ENCODE measurements at regions not wholly inside any gene's neighbourhood (a gene's known extent, or its start where the extent isn't known, plus 50 kb on each side); places are given as distances from the start of the nearest gene placed in this dataset.
"Not testable (repeated sequence)": the region's sequence is repeated elsewhere in the genome, so short reads cannot be mapped to it uniquely, and the experiment has no call there.

DNA sequence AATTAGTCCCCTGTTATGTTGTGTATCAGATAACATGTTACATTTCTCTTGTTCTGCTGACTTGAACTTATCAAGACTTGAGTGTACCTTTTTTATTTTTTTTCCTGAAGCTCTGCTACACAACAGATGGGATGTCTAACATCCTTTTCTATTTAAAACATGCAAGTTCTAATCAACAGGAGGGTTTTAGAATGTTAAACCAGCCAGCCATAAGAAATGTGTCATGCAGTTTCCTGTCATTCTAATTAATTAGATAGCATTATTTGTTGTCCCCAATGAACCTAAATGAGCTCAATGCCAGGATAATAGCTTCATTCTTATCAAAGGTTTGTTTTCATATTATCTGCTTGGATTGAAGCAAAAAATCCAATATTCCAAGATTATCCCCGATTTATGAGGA lies 958.2 kb downstream of the PCDH7 start:
- DNase-seq = no peak

DNA sequence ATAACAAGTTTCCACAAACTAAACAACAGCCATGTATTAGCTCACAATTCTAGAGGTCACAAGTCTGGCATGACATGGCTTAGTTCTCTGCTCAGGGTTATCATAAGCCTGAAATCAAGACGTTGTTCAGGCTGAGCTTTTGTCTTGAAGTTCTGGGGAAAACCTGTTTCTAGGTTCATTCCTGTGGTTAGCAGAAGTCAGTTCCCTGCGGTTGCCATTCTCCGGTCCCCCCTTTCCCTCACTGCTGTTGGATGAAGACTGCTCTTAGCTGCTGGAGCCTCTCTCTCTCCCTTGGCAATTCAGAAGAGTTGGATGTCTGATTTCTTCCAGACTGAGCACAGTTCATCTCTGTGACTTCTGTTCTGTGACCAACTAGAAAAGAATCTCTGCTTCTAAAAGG lies 962.6 kb downstream of the PCDH7 start:
- DNase-seq = no peak

DNA sequence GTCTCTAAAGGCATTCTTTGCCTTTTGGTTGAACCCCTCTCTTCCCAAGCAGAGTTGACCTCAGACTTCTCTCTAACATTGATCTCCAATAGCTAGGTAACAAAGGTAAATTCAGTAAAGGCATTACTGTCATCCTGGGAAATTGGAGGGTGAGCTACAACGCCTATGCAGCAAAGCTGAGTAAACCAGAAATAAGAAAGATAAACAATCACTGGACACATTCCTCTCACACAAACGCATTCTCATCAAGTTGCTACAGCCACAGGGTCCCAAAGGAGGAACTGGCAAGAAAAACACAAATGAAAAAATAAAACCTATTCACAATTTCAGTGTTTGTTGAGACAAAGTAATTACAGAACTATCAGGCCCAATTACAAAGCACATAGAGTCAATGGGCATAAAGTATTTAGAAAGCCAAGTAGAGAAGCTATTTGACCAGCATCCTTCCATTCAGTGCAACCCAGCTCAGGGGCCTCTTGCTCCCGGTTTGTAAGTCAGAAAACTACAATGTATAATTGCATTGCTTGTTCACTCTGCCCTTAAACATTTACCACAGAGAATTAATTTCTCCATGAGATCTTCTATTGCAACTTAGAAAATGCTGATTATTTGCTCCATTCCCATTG lies 967.7 kb downstream of the PCDH7 start:
- no peak for DNase-seq

DNA sequence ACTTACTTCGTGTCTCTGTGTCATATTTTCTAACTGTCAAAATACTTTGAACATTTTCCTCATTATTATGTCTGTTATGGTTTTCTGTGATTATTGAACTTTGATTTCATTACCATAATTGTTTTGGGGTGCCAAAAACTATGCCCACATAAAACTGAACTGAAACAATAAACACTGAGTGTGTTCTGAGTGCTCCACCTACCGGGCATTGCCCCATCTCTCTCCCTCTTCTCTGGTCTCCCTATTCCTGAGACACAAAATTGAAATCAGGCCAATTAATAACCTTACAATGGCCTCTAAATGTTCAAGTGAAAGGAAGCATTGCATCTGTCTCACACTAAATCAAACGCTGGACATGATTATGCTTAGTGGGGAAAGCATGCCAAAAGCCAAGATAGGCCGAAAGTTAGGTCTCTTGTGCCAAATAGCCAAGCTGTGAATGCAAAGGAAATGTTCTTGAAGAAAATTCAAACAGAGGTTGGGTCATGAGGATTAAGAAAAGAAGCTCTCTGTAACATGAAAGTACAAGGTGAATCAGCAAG lies 972.3 kb downstream of the PCDH7 start:
- no peak for DNase-seq

DNA sequence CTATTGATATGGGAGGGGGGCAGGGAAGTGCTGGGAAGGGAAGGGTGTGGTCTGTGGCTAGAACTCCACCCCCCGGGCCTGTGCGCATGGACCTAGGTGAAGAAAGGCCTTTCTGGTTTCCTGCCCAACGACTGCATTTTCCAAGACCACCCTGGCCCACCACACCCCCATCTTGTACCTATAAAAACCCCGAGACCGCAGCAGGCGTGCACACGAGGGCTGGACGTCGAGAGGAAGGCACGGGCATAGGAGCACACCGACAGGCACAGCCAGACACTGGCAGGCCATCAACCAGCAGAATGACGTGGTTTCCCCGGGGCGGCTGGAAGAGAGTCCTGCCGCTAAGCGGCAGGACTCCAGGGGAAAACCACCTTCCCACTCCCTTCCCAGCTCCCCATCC lies 981.1 kb downstream of the PCDH7 start:
- DNase-seq = no peak

DNA sequence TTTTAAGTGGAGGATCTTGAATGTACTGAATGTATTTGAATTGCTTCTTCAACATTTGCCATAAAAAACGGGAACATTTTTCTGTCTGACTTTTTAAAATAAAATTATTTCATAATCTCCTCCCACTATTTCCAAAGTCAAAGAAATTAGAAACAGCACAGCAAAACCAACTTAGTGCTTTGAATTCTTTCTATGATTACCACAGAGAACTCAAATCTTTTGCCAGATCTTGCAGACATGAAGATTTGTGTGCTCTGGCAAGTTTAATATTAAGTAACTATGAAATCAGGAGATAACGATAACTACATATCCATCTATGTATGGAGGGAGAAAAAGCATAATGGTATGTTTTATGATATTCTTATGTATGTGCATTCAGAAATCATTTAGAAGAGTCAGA lies 982.2 kb downstream of the PCDH7 start:
- no peak for DNase-seq

DNA sequence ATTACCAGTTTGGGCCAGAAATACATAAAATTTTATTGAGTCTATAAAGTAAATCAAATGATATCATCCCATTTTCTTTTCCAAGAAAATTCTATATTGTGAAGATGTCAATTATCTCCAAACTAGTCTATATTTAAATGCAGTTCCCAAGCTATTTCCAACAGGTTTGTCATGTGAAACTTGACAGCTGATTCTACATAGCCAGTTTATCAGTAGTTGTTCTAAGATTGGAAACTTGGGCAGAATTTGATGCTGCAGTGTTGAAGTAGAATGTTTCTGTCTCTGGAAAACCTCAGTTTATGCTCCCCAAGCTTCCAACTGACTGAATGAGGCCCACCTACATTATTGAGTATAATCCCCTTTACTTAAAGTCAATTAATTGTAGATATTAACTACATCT lies 994.1 kb downstream of the PCDH7 start:
- DNase-seq = no peak

DNA sequence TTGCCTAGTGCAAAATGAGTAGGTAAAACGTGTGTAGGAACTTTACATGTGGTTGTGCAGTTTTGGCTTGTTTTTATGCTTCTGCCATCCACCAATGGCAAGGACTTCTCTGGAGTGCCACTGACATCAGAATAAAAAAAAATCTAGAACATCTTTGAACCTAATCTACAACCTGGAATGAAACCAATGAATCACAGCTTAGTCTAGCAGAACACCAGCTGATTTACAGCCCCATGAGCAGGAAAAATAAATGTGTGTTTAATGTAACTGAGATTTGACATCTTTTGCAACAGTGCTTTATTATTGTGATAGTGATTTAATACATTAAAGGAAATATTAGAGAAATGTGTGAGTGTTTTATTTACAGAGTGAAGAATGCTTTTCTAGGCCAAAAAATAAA lies 995.1 kb downstream of the PCDH7 start:
- no peak for DNase-seq

DNA sequence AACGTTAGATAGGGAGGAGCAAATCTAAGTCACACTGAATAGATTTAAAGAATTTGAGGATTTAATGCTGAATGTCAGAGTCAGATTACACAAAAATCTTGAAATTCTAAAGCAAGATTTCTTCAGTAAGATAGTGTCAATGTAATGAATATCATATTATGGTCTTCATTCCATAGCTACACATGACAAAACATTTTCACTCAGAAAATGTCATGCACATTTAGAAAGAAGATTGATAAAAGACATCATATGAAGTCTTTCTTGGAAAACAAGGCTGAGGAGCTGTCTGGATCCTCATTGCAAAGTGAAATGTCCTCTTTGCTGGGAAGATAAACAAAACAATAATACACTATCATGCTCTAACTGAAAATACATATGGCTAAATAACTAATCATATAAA lies 1006.9 kb downstream of the PCDH7 start:
- DNase-seq = no peak

DNA sequence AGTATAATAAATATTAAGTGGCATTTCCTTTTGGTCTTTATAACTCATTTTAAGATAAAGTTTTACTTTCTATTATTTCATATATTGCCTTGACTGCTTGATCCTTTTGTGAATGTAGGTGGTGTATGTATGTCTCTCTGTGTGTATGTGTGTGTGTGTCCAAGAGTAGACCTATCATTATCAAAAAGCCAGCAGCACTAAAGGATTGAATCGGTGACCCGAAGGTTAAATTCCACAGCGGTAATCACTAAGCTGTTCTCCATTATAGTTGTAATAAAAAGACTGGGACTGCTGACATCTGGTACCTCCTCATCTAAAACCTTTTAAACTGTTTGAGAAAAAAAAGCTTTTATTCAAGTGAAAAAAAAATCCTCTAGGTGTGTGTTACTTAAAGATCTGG lies 1014.8 kb downstream of the PCDH7 start:
- no peak for DNase-seq

DNA sequence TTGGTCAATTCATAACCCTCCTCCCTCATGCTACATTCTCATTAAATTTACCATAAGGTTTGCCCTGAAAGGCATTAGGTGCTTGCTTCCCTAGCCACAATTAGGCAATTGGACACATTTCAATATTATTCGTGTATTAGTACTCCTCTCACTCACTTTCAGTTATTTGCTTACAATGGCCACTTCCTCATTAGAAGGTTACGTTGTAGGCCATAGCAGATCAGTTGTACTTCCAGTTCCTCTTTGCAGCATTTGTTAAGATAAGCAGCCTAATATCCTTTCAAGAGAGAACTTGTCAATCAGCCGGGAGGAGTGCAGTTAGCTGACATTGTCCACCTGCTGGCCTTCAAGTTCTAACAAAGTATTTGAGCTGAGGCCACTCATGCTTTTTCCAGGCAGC lies 1017.2 kb downstream of the PCDH7 start:
- no peak for DNase-seq

DNA sequence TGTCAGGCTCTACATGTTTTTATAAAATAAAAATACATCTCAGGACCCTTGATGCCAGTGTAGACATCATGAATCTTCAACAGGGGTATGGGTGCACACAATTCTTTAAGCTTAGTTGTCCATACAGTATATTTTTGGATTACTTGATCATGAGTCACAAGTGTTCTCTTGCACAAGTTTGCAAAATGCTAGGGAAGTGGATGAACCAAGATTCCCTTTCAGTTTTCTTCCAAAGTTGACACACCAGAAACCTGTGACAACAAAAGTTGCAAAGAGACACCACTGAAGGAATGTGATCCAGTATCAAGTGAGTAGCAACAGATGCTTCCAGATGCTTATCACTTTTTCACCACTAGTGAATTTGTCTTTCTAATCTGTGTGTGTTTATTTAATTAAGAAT lies 1021.2 kb downstream of the PCDH7 start:
- no peak for DNase-seq

DNA sequence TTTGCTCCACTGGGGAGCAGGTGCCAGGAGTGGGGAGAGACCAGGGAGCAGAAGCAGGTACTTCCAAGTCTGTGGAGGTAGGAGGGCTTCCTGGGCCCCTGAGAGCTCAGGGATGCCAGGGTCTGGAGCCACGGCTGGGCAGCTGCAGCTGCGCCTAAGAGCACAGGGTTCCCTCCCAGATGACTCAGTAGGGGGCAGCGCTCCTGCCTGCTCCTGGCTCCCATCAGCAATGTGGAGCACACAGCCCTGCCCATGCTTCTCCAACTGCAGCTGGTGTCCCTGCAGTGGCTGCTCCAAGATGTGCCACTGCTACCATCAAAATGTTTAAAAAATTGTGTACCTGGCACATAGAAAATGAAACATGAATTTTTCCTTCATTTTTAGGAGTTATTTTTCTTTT lies 1028.2 kb downstream of the PCDH7 start:
- DNase-seq = no peak

DNA sequence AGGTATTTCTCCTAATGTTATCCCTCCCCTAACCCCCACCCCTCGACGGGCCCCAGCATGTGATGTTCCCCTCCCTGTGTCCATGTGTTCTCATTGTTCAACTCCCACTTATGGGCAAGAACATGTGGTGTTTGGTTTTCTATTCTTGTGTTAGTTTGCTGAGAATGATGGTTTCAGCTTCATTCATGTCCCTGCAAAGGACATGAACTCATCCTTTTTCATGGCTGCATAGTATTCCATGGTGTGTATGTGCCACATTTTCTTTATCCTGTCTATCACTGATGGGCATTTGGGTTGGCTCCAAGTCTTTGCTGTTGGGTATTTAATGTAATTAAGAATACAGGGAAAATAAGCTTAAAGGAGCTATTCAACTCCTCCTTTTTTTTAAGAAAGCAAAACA lies 1030.4 kb downstream of the PCDH7 start:
- not testable (repeated sequence) for DNase-seq

DNA sequence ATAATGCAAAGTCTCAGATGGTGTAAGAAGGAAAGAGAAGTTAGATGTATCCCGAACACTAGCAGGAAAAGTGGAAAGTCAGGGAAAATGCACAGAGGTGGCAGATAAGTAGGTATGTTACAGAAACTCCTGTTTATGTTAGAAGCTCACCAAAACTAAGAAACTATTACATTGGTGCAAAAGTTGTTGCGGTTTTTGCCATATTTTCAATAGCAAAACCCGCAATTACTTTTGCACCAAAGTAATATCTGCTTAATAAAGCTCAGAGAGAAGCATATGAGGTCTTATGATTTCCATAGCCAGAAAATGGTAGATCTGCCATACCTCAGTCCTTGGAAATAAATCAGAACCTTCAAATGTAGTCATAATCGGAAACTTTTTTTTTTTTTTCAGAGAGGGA lies 1035.6 kb downstream of the PCDH7 start:
- no peak for DNase-seq

DNA sequence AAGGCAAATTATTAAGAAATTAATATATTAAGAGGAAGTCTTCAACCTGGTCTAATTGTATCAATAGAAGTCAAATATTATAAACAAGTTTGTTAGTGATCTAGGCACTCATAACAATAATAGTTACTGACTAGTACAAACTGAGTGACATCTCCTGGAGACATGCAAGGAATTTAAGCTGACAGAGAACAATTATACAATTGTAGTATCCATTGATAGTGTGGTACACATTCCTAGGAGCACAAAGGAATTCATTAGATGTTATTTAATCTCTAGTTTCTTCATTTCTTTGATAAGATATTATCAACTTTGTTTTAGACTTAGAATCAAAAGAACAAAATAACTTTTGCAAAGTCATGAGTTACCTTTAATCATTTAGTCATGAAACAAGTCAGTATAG lies 1048.6 kb downstream of the PCDH7 start:
- DNase-seq = no peak

DNA sequence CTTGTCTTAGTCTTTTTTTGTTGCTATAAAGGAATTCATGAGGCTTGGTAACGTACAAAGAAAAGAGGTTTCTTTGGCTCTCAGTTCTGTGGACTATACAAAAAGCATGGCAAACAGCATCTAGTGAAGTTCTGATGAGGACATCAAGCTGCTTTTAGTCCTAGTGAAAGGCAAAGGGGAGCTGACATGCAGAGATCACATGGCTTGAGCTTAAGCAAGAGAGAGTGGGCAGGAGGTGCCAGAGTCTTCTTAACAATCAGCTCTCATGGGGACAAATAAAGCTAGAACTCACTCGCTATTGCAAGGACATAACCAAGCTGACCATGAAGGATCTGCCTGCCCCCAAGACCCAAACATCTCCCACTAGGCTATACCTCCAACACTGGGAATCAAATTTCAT lies 1063.1 kb downstream of the PCDH7 start:
- no peak for DNase-seq

DNA sequence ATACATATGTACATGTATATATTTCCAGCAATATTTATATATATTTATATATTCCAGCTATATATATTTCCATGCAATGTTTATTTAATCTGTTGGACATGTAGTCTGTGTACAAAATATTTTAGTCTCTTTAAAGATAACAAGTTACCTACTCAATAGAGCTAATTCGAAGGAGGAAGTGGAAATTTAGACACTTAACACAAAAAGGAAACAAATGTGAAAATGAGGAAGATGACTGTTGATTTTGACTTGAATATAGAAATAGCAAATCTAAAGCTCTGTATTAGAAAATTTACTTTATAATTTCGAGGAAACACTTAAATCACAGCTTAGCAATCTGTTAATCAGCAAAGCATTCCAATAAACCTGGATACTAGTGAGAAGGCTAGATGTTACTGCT lies 1064.4 kb downstream of the PCDH7 start:
- no peak for DNase-seq

DNA sequence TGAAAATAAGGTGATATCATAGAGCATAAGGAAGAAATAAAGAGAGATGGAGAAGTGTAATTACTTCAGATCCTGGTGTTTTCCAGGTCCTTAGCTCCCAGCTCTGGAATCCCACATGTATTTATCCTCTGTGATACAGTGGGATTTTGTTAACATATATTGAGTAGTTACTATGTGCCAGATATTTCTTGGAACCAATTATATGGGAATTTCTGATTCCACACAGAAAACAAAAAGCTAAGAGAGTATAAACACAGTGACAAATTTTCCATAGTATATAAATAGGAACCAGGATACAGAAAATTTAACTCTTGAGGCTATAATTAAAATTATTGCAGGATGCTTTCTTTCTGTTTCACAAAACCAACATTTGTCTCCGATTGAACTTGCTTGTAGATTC lies 1067.5 kb downstream of the PCDH7 start:
- no peak for DNase-seq

DNA sequence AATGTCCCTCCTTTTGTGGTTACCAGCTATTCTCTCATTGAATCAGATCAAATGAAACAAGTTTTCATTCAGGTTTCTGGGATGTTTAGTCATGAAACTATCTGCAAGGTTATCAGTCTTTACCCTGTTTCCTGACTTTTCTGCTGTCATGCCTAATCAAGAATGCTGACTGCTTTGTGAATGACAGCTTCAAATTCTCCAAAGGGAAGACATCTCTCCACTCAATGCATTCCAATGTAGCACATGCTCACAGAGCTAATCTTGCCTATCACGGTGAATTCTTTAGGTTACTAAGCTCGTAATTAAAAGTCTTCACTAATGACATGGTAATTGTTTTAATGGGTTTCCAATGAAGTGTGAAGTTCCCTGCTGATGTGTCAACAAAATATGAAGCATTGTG lies 1068.5 kb downstream of the PCDH7 start:
- no peak for DNase-seq

DNA sequence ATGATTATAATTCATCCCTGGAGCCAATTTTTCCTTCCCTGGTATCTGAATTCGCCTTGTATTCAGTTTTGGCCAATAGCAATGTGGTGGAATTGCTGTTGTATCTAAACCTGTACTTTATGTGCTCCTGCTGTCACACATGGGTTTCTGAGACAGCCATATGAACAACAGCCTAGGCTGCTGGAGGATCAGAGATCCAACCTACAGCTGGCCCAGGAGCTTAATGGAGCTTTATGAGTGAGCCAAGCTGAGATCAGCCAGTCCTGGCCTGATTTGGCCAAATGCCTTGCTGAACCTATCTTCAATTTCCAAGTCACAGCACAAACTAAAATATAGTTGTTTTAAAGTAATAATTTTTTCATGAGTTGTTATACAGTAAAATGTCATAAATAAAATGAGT lies 1071.5 kb downstream of the PCDH7 start:
- DNase-seq = no peak

DNA sequence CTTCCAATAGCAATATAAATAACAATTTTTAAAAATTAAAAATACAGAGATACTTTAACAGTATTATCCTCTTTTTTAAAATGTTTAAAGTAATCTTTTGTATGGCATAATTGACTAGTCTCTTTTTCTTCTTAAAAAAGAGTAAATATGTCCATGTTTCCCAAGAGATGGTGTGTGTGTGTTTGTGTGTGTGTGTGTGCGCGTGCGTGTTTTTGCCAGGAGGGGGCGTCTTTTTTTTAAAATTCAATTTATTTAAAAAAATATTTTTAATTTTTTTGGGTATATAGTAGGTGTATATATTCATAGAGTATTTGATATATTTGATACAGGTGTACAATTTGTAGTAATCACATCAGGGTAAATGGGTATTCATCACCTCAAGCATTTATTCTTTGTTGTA lies 1073.7 kb downstream of the PCDH7 start:
- DNase-seq = no peak

DNA sequence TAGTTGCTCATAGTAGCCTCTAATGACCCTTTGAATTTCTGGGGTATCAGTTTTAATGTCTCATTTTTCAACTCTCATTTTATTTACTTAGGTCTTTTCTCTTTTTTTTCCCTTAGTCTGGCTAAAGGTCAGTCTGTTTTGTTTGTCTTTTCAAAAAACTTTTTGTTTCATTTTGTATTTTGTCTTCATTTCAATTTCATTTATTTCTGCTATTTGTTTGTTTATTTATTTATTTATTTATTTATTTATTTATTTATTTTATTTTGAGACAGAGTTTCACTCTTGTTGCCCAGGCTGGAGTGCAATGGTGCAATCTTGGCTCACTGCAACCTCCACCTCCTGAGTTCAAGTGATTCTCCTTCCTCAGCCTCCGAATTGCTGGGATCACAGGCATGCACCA lies 1076.9 kb downstream of the PCDH7 start:
- not testable (repeated sequence) for DNase-seq

DNA sequence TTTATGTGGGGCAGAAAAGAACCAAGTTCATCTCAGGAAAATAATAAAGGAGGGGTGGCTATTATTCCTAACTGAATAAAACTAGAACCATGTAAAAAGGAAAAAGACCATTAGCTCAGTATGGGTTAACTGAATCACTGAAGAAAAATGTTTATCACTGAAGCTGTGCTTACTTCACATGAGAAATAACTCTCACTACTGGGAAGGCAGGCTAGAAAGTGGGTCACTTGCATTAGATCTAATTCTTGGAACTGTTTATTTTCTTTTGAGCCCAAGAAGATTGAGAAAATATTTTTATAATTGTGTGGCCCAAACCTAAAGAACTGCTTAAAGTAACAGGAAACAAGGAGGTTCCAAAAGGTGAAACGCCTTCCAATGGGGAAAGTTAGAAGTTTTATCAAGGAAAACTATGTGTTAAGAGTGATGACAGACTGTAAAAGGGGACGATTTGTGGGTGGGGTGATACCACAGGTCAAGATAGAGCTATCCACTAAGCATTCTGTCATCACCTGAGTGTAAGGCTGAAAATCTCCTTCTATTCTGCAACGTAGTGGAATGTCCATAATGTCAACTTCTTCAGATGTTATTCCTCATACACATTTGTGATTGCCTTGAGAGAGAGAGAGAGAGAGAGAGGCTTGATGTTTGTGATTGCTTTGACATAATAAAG lies 1083.5 kb downstream of the PCDH7 start:
- no peak for DNase-seq

DNA sequence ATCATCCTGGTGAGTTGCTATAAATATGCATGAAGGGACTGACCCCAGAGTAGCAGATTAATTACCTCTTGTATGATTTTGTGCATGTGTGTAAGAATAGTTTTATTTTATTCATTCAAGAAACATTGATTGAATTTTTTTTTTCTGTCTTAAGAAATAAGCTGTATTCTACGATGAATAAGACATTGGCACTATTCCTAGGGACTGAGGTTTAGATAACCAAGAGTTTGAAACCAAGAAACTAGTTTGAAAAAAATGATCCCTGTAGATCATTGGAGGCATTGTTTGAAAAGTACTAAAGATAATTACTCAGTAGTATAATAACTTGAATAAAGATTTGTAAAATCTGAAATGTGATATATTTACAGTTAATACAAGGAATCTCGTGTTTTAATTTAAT lies 1086.9 kb downstream of the PCDH7 start:
- no peak for DNase-seq

Measured in NCI-H1436 treated with DMSO at 0.1 percent for 48 hours (cell line).